ENCODE measurements at regions not wholly inside any gene's neighbourhood (a gene's known extent, or its start where the extent isn't known, plus 50 kb on each side); places are given as distances from the start of the nearest gene placed in this dataset.

GRCh38 chr4:158007566-158007965 is 165.3 kb downstream of the GASK1B start:
- no peak for DNase-seq (ENCODE audit: low spot score)

DNA sequence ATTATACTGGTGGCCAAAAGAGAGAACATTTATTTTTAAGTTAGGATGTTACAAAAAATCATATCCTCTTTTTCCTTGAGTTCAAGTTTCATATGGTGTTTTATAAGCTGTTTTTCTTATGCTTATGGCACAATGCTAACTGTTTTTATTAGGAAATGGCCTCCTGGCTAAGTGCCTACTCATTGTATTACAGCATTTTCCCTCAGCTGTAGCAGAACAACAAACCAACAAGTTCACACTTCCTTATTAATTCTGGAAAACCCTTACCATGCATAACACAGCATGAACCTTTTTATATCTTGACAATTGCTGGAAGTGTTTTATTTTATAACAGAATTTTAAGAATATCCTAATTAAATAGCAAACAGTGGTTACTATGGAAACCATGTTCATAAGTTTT is 165.8 kb downstream of the GASK1B start:
- peak; percentile 40 for DNase-seq (ENCODE audit: low spot score)

GRCh38 chr4:158005021-158005420 is 167.8 kb downstream of the GASK1B start:
- no peak for DNase-seq (ENCODE audit: low spot score)

DNA sequence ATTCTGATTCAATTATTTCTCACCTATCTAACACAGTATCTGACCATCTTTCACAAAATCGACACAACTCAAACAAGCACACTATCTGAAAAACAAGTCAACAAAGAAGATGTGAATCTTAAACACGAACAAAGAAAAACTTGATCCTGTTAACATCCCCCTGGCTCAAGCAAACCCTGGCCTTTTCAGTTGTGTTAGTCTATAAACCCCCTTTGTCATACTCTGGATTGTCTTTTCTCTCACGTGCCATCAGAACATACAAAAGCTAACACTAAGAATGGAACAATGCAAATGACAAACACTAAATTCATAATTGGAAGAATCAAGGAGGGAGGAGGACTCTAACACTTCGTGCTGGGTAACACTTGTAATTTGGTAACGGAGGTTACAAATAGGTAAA is 168.7 kb downstream of the GASK1B start:
- no peak for DNase-seq (ENCODE audit: low spot score)

- DNase-seq (ENCODE audit: low spot score) = no peak
Measured at GRCh38 chr4:158003212-158003611, 169.6 kb downstream of the GASK1B start.

GRCh38 chr4:158002173-158002572 is 170.7 kb downstream of the GASK1B start:
- no peak for DNase-seq (ENCODE audit: low spot score)

- DNase-seq (ENCODE audit: low spot score) = no peak
Measured at GRCh38 chr4:158001756-158002155, 171.1 kb downstream of the GASK1B start.

DNA sequence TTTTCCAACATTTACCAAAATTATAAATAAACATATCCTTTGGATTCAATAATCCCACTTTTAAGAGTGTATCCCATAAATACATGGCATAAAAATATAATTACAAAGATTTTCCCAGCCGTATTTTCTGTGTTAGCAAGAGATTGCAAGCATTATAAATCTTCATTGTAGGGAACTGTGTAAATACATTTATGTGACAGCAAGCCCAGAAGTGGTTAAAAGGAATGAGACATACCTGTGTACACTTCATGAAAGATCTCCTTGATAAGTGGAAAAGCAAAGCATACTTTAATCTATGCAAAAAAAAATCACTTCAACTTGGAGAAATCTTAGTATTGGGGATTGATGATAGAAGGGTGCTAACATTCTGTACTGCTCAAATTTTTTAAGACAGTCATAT is 173.1 kb downstream of the GASK1B start:
- DNase-seq (ENCODE audit: low spot score) = no peak

GRCh38 chr4:157997296-157997695 is 175.5 kb downstream of the GASK1B start:
- no peak for DNase-seq (ENCODE audit: low spot score)

GRCh38 chr4:157996061-157997028 is 176.5 kb downstream of the GASK1B start:
- no peak for DNase-seq (ENCODE audit: low spot score)

DNA sequence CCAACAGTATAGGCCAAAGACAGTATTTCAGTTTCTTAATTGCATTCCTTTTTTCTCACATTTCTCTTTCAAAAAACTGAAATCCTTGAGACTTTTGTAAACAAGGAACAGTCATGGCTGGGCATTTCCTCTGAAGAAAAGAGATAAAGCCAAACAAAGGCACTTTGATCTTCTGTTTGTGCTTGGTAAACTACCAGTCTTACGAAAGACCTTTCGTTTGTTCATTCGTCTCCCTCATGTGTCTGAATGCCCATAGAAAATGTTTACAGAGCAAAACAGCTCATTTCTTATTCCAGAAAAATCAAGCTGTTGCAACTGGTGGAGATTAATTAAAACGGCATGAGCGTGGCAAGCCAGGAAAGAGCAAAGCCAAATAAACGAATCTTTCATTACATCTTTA is 178.0 kb downstream of the GASK1B start:
- peak; percentile 35 for DNase-seq (ENCODE audit: low spot score)

DNA sequence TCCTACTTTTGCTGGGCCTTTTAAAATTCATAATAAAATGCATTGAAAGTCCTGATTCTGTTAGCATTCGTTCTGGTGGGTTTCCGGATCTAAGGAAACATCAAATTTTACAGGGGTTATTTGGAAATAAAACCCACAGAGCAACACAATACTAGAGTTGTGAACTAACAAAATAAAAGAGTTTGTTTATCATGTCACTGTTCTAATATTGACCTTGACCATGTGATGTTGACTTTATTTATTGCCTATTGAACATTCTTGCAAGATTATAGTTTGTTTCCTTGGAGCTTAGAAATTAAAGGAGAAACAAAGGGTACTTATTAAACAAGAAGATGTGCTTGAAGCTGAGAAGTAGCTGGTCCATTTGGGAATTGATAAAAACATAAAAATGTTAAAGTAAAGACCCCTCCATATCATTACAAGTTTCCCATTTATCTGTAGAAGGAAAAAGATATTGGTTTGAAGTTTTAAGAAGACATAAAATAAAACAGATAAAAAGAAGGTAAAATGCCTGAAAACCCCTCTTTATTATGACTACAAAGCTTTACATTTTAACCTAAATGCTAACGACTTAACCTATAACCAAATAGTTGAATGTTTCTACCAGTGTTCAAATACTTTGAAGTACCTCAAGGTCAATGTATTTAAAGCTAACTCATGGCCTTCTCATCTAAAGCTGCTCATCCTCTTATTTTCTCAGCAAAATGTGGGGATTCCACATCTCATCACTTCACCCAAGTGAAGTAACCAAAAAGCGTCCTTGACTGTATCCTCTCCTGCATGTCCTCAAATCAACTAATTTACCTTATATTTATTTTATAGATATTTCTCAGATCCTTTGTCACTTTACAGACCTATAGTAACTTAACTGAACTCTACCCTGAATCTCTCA is 179.6 kb downstream of the GASK1B start:
- no peak for DNase-seq (ENCODE audit: low spot score)

GRCh38 chr4:157992038-157992705 is 180.7 kb downstream of the GASK1B start:
- DNase-seq (ENCODE audit: low spot score) = peak; percentile 93

GRCh38 chr4:157988641-157989040 is 184.2 kb downstream of the GASK1B start:
- no peak for DNase-seq (ENCODE audit: low spot score)

DNA sequence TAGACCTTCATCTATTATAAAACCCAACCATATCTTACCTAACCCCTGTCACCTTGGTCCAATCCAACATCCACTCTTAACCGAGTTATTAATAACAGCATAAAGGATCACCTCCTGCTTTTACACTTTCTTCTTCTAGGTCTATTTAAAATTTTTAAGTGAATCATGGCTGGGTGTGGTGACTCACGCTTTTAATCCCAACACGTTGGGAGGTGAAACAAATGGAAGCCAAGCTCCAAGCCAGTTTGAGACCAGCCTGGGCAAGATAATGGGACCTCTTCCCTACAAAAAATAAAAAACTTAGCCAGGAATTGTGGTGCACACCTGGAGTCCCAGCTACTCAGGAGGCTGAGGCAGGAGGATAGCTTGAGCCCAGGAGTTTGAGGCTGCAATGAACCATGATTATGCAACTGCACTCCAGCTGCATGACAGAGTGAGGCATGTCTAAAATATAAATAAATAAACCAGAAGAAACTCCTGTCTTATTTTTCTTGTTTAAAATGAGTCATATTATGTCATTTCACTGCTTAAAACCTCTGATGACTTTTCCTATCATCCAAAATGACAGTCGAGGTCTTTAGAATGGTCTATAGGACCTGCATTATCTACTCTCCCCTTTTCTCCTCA is 188.4 kb downstream of the GASK1B start:
- DNase-seq (ENCODE audit: low spot score) = no peak

DNA sequence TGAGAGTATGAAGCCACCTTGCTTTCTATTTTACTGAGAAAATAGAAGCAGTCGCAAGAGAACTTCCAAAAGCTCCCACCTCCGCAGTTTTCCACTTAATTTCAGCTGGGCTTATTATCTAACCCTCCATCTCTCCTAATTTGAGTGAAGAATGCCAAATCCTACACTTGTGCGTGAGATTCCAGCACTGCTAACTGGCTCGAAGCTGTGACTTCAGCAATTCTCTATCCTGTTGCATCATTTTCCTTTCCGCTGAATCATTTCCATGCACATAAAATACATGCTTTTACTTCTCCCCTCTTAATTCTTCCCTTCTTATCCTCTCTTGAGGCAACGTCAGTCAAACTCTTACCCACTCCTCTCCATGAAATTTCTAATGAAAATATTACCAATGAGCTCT is 189.5 kb downstream of the GASK1B start:
- no peak for DNase-seq (ENCODE audit: low spot score)

- DNase-seq (ENCODE audit: low spot score) = no peak
Measured at GRCh38 chr4:157980158-157980557, 192.7 kb downstream of the GASK1B start.

- peak; percentile 93 for DNase-seq (ENCODE audit: low spot score)
Measured at GRCh38 chr4:157978680-157979361, 194.0 kb downstream of the GASK1B start.

- DNase-seq (ENCODE audit: low spot score) = no peak
Measured at GRCh38 chr4:157977086-157977485, 195.7 kb downstream of the GASK1B start.

GRCh38 chr4:157973297-157973696 is 199.5 kb downstream of the GASK1B start:
- no peak for DNase-seq (ENCODE audit: low spot score)

DNA sequence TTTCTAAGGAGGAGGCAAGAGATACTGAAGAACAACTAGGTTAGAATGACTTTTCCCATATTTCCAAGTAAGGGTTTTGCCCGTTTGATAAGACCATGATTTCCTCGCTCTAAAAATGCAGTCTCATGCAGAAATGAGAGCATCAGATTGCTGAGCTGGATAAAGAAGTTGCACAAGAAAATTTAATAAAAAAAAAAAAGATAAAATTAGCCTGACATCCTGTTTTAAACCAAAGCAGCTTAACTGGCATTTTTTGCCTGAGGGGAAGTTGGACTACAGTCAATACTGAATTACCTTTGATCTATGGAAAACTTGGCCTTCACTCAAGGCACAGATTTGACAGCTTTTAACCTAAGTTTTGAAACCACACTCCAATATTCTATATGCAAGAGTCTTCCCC is 208.4 kb downstream of the GASK1B start:
- DNase-seq (ENCODE audit: low spot score) = no peak
